Endothelial cell of umbilical vein (primary cell): ENCODE measurements at regions not wholly inside any gene's neighbourhood (a gene's known extent, or its start where the extent isn't known, plus 50 kb on each side); places are given as distances from the start of the nearest gene placed in this dataset.

Source experiments
- JUN ChIP-seq: IDR thresholded peaks from 2 replicates; pipeline ENCODE4 v1.6.1; 2011; ENCODE audit warnings: borderline replicate concordance, low read depth; ENCODE audit not compliant: insufficient read length, insufficient read depth
- MAX ChIP-seq: IDR thresholded peaks from 2 replicates; pipeline ENCODE4 v1.6.1; 2011; ENCODE audit not compliant: insufficient read depth, insufficient read length
- POLR2A ChIP-seq: IDR thresholded peaks from 2 replicates; pipeline ENCODE4 v1.6.1; 2012; ENCODE audit warnings: low read depth, mild to moderate bottlenecking, control low read depth, low read length
- TF ChIP-seq, protein P1 (sequence below), 2 donors: IDR thresholded peaks; 1 replicate in 1 of 2; 2 replicates in 1 of 2; pipeline ENCODE4 v1.5.1; 2011; ENCODE audit warnings: low read length in 2 of 2, mild to moderate bottlenecking in 2 of 2, moderate library complexity in 2 of 2, control low read depth in 1 of 2, inconsistent platforms in 1 of 2, low read depth in 1 of 2; ENCODE audit not compliant: insufficient read depth in 1 of 2; ENCODE audit errors: extremely low read depth in 1 of 2

- TF ChIP-seq, protein P1, sequence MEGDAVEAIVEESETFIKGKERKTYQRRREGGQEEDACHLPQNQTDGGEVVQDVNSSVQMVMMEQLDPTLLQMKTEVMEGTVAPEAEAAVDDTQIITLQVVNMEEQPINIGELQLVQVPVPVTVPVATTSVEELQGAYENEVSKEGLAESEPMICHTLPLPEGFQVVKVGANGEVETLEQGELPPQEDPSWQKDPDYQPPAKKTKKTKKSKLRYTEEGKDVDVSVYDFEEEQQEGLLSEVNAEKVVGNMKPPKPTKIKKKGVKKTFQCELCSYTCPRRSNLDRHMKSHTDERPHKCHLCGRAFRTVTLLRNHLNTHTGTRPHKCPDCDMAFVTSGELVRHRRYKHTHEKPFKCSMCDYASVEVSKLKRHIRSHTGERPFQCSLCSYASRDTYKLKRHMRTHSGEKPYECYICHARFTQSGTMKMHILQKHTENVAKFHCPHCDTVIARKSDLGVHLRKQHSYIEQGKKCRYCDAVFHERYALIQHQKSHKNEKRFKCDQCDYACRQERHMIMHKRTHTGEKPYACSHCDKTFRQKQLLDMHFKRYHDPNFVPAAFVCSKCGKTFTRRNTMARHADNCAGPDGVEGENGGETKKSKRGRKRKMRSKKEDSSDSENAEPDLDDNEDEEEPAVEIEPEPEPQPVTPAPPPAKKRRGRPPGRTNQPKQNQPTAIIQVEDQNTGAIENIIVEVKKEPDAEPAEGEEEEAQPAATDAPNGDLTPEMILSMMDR (IDR thresholded peaks at IDR 0.05; ENCODE audit: extremely low read depth in 1 of 2, insufficient read depth in 1 of 2, low read depth in 1 of 2, low read length in 2 of 2): no peak
- TF ChIP-seq JUN (no peak), MAX (no peak), POLR2A (no peak)
Measured at GRCh38 chr10:22810643-22811465, 96.5 kb upstream of the PIP4K2A start.
